GM23248 (cell line): ENCODE measurements at regions not wholly inside any gene's neighbourhood (a gene's known extent, or its start where the extent isn't known, plus 50 kb on each side); places are given as distances from the start of the nearest gene placed in this dataset.
A peak's percentile ranks its signal among the peaks of the same experiment; 100 is the strongest.

ENCODE experiments used
- DNase-seq: peaks from one replicate; pipeline ENCODE4 v3.0.0-alpha.2; 2015
- H2AFZ ChIP-seq: fragments of 200-600 bp; sonication (generic); 2 replicates; pipeline ENCODE4 v1.6.1; 2016; ENCODE audit warnings: antibody characterized with exemption
- H3F3A ChIP-seq: fragments of 200-600 bp; sonication (generic); 2 replicates; pipeline ENCODE4 v1.6.1; 2016; ENCODE audit warnings: mild to moderate bottlenecking, antibody characterized with exemption, mixed run types; ENCODE audit not compliant: insufficient read depth
- H3K27ac ChIP-seq: fragments of 200-600 bp; sonication (generic); 2 replicates; pipeline ENCODE4 v1.5.1; 2016; ENCODE audit warnings: mild to moderate bottlenecking
- H3K27me3 ChIP-seq: fragments of 200-600 bp; sonication (generic); replicated peaks from 2 replicates; pipeline ENCODE4 v1.6.1; 2016; ENCODE audit warnings: mild to moderate bottlenecking; ENCODE audit not compliant: insufficient read depth
- H3K36me3 ChIP-seq: fragments of 200-600 bp; sonication (generic); 2 replicates; pipeline ENCODE4 v1.6.1; 2016; ENCODE audit warnings: low read depth, mild to moderate bottlenecking
- H3K4me1 ChIP-seq: fragments of 200-600 bp; sonication (generic); 2 replicates; pipeline ENCODE4 v1.6.1; 2016; ENCODE audit warnings: mild to moderate bottlenecking; ENCODE audit not compliant: insufficient read depth
- H3K4me2 ChIP-seq: fragments of 200-600 bp; sonication (generic); one replicate; pipeline ENCODE4 v1.6.1; 2016; ENCODE audit warnings: mild to moderate bottlenecking; ENCODE audit not compliant: unreplicated experiment
- H3K4me3 ChIP-seq: fragments of 200-600 bp; sonication (generic); 2 replicates; pipeline ENCODE4 v1.5.1; 2016; ENCODE audit warnings: mild to moderate bottlenecking
- H3K79me2 ChIP-seq: fragments of 200-600 bp; sonication (generic); 2 replicates; pipeline ENCODE4 v1.6.1; 2016; ENCODE audit warnings: mild to moderate bottlenecking; ENCODE audit not compliant: insufficient read depth
- H3K9ac ChIP-seq: fragments of 200-600 bp; sonication (generic); 2 replicates; pipeline ENCODE4 v1.6.1; 2016; ENCODE audit warnings: mild to moderate bottlenecking
- H3K9me2 ChIP-seq: fragments of 200-600 bp; sonication (generic); 2 replicates; pipeline ENCODE4 v1.6.1; 2016; ENCODE audit warnings: mixed run types, mild to moderate bottlenecking, moderate library complexity; ENCODE audit not compliant: insufficient read depth
- H3K9me3 ChIP-seq: fragments of 200-600 bp; sonication (generic); one replicate; pipeline ENCODE4 v1.6.1; 2017; ENCODE audit warnings: low read depth
- H4K20me1 ChIP-seq: fragments of 200-600 bp; sonication (generic); 2 replicates; pipeline ENCODE4 v1.6.0; 2016; ENCODE audit not compliant: insufficient read depth
- EZH2 ChIP-seq: fragments of 200-600 bp; sonication (generic); IDR thresholded peaks from 2 replicates; pipeline ENCODE4 v1.6.1; 2018; ENCODE audit warnings: antibody characterized with exemption, mild to moderate bottlenecking; ENCODE audit not compliant: insufficient read depth, poor library complexity, severe bottlenecking
- EZH2phosphoT487 ChIP-seq: fragments of 200-600 bp; sonication (generic); IDR thresholded peaks from 2 replicates; pipeline ENCODE4 v1.6.1; 2018; ENCODE audit warnings: antibody characterized with exemption, moderate library complexity, mild to moderate bottlenecking, low read depth; ENCODE audit not compliant: insufficient read depth
- WGBS, 2 experiments: methylation state at CpG; one replicate each; pipeline ENCODE4 v1.1.6; 2015 to 2017; ENCODE audit warnings: low lambda C conversion rate in 2 of 2, low coverage in 1 of 2; ENCODE audit errors: missing lambda C conversion rate in 2 of 2; 5-methylcytosine and 5-hydroxymethylcytosine counted together
- in situ Hi-C: fragments of 300-500 bp; cut with MboI; formaldehyde crosslinking; loops from 2 replicates; pipeline ENCODE4 v1.15.0; 2020

DNA sequence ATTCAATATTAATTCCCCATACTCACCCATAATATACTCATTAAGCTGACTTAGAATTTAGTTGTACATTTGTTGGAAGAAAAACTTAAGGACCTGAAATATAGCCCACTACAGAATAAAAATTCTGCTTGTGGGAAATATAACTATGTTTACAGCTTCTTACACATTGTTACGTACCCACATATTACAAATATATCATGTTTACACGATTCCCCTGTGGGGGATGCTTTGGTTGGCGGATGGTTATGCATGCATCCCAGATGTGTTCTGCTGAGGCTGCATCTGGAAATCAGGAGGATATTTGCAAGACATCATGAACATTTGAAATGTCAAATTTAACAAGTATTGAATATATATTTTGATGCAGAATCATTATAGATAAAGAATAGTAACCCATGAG is 79.5 kb upstream of the KL start:
- Histone ChIP-seq H3K4me1 (no peaks in the 10 kb centered on the region), H3K27me3 (no peaks in the 10 kb centered on the region), H3K36me3 (no peaks in the 10 kb centered on the region), H3K4me2 (no peak overlapping the region), H3K9me3 (no peaks in the 10 kb centered on the region), H3K9me2 (no peaks in the 10 kb centered on the region), H3K4me3 (no peak overlapping the region), H3K79me2 (no peaks in the 10 kb centered on the region), H3K9ac (no peak overlapping the region), H3F3A (no peaks in the 10 kb centered on the region), H4K20me1 (no peaks in the 10 kb centered on the region), H2AFZ (no peak overlapping the region), H3K27ac (no peak overlapping the region)
- 63 to 64% methylated on average over 3 of the region's 3 CpGs for WGBS, 2 experiments
- in situ Hi-C loops = no loop called here
- no peak for DNase-seq
- no peak for TF ChIP-seq EZH2
- no peak for TF ChIP-seq EZH2phosphoT487

DNA sequence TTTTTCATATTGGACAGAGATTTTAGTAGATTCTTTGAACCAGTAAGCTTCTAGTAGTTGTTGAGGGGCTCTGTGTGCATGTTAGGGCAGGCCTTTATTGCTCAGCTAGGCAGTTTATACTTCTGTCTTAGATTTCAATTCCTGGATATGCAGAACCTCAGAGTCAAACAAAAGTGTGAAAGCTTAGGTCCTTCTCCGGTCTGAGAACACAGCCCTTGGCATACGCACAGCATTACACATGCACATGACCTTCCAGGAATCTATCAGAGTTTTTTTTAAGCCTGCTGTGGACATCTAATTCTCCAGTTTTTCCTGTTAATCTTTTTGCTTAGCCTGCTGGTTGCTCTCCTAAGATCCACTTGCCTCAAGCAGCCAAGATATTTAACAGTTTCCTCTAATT is 77.9 kb upstream of the KL start:
- H3K9me2 ChIP-seq = no peaks in the 10 kb centered on the region
- no peaks in the 10 kb centered on the region for H4K20me1 ChIP-seq
- 94 to 97% methylated on average over 2 of the region's 2 CpGs for WGBS, 2 experiments
- H3K4me1 ChIP-seq = no peaks in the 10 kb centered on the region
- no peak overlapping the region for H3K4me3 ChIP-seq
- no peak overlapping the region for H3K4me2 ChIP-seq
- DNase-seq = no peak
- no peaks in the 10 kb centered on the region for H3F3A ChIP-seq
- no peaks in the 10 kb centered on the region for H3K36me3 ChIP-seq
- H3K9ac ChIP-seq = no peak overlapping the region
- H3K9me3 ChIP-seq = no peaks in the 10 kb centered on the region
- H3K27me3 ChIP-seq = no peaks in the 10 kb centered on the region
- TF ChIP-seq EZH2phosphoT487 = no peak
- TF ChIP-seq EZH2 = no peak
- in situ Hi-C loops = no loop called here
- H2AFZ ChIP-seq = no peak overlapping the region
- no peak overlapping the region for H3K27ac ChIP-seq
- no peaks in the 10 kb centered on the region for H3K79me2 ChIP-seq

DNA sequence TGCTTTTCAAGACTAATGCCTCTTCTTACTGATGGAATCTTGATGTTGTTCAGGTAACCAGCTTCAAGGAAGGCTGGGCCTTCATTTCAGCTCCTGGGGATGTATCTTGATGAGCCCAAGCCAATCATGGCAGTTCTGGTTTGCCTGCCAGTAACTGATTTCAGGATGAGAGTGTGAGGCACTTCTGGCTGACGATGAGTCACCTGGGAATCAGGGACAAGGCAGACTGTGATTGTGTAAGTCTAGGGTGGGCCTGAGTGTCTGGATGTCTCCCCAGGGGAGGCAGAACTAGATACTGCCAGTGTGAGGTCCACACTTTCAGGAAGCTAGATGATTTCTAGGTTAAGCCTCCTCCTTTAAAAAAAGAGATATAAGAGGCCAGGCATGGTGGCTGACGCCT is 77.3 kb upstream of the KL start:
- H4K20me1 ChIP-seq = no peaks in the 10 kb centered on the region
- H3K4me2 ChIP-seq = no peak overlapping the region
- H3K27me3 ChIP-seq = no peaks in the 10 kb centered on the region
- no peak overlapping the region for H3K4me3 ChIP-seq
- WGBS, 2 experiments = 48 to 52% methylated on average over 2 of the region's 2 CpGs
- no peaks in the 10 kb centered on the region for H3K9me2 ChIP-seq
- TF ChIP-seq EZH2 = no peak
- no peak for TF ChIP-seq EZH2phosphoT487
- in situ Hi-C loops = no loop called here
- no peaks in the 10 kb centered on the region for H3F3A ChIP-seq
- no peaks in the 10 kb centered on the region for H3K9me3 ChIP-seq
- no peak overlapping the region for H3K27ac ChIP-seq
- H3K36me3 ChIP-seq = no peaks in the 10 kb centered on the region
- no peak overlapping the region for H3K9ac ChIP-seq
- H3K4me1 ChIP-seq = no peaks in the 10 kb centered on the region
- DNase-seq = peak; percentile 70
- H3K79me2 ChIP-seq = no peaks in the 10 kb centered on the region
- H2AFZ ChIP-seq = no peak overlapping the region

DNA sequence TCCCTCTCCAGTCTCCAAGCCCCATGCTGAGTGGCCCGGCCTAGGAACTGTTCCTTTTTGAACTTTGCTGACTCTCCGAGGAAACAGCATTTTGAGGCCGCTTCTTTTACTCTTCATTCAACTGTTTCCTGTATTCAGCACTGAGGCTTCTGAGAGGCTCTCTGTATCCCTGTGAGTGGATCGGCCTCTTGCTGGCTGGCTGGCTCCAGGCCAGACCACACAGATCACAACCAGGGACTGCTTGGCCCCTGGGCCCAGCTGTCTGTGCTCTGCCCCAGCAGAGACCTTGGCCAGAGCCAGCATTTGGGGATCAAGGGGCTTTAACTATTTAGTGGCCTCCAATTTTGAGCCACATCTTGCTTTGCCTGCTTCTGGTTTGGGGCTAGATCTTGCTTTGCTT is 75.6 kb upstream of the KL start:
- Histone ChIP-seq H3K4me1 (no peaks in the 10 kb centered on the region), H3K79me2 (no peaks in the 10 kb centered on the region), H3K9ac (no peak overlapping the region), H3F3A (no peaks in the 10 kb centered on the region), H3K27me3 (no peaks in the 10 kb centered on the region), H3K9me2 (no peaks in the 10 kb centered on the region), H3K9me3 (no peaks in the 10 kb centered on the region), H3K36me3 (no peaks in the 10 kb centered on the region), H3K4me3 (no peak overlapping the region), H2AFZ (no peak overlapping the region), H3K4me2 (no peak overlapping the region), H3K27ac (no peak overlapping the region), H4K20me1 (no peaks in the 10 kb centered on the region)
- 35 to 42% methylated on average over 4 of the region's 4 CpGs for WGBS, 2 experiments
- in situ Hi-C loops = no loop called here
- peak; percentile 28 for DNase-seq
- TF ChIP-seq EZH2 = no peak
- TF ChIP-seq EZH2phosphoT487 = no peak

DNA sequence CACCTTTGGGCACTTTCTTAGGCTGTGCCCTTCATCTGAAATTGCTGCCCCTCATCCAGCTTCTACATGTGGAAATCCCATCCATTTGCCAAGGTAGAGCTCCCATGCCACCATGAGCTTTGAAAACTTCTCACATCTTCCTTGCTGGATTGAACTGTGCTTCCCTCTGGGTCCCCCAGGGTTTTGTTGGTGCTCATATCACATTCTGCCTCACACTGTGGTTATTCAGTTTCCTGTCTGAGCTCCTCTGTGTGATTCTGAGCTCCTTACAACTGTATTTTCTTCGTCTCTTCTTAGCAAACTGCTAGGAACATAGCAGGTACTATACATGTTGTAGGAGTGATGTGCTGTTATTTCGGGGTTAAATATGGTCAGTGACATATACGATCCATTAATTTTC is 74.9 kb upstream of the KL start:
- no peak for TF ChIP-seq EZH2
- no peak for TF ChIP-seq EZH2phosphoT487
- no peak overlapping the region for H3K9ac ChIP-seq
- no peaks in the 10 kb centered on the region for H3K27me3 ChIP-seq
- H3K4me1 ChIP-seq = no peaks in the 10 kb centered on the region
- H2AFZ ChIP-seq = no peak overlapping the region
- no peaks in the 10 kb centered on the region for H3K9me3 ChIP-seq
- H3K9me2 ChIP-seq = no peaks in the 10 kb centered on the region
- 77 to 79% methylated on average over 3 of the region's 3 CpGs for WGBS, 2 experiments
- no peaks in the 10 kb centered on the region for H3F3A ChIP-seq
- no peak overlapping the region for H3K4me3 ChIP-seq
- in situ Hi-C loops = no loop called here
- H3K27ac ChIP-seq = no peak overlapping the region
- H3K4me2 ChIP-seq = no peak overlapping the region
- H4K20me1 ChIP-seq = no peaks in the 10 kb centered on the region
- no peak for DNase-seq
- no peaks in the 10 kb centered on the region for H3K79me2 ChIP-seq
- H3K36me3 ChIP-seq = no peaks in the 10 kb centered on the region
